ENCODE measurements at regions not wholly inside any gene's neighbourhood (a gene's known extent, or its start where the extent isn't known, plus 50 kb on each side); places are given as distances from the start of the nearest gene placed in this dataset.

- no peak for DNase-seq
- Mint-ChIP-seq H3K36me3 (ENCODE audit: insufficient read depth, unreplicated experiment) (no peaks in the 10 kb centered on the region), H3K27me3 (ENCODE audit: unreplicated experiment) (no peaks in the 10 kb centered on the region), H3K4me3 (ENCODE audit: low read depth, unreplicated experiment) (no peak overlapping the region), H3K4me1 (ENCODE audit: low read depth, unreplicated experiment) (no peaks in the 10 kb centered on the region), H3K27ac (ENCODE audit: unreplicated experiment) (no peak overlapping the region), H3K9me3 (ENCODE audit: low read depth, unreplicated experiment) (peaks cover 5% of the 10 kb centered on the region)
- no peak for TF ChIP-seq CTCF (IDR thresholded peaks at IDR 0.05; ENCODE audit: unreplicated experiment)
- intact Hi-C loops (cut with micrococcal nuclease; ENCODE audit: unreplicated experiment) = no loop called here
- CTCF ChIA-PET = interaction anchor here (0.8 kb wide), 1 partner anchor 1606 kb away, joined by 4 read pairs; no protein-coding TSS in a partner anchor
- BruUV-seq (replicated peaks) = no TSS peak
Observed at GRCh38 chr1:70809069-70809468, 238.5 kb downstream of the PTGER3 start.

- Mint-ChIP-seq H3K27me3 (ENCODE audit: unreplicated experiment) (no peaks in the 10 kb centered on the region), H3K36me3 (ENCODE audit: insufficient read depth, unreplicated experiment) (no peaks in the 10 kb centered on the region), H3K27ac (ENCODE audit: unreplicated experiment) (no peak overlapping the region), H3K4me1 (ENCODE audit: low read depth, unreplicated experiment) (no peaks in the 10 kb centered on the region), H3K9me3 (ENCODE audit: low read depth, unreplicated experiment) (peaks cover 5% of the 10 kb centered on the region), H3K4me3 (ENCODE audit: low read depth, unreplicated experiment) (no peak overlapping the region)
- intact Hi-C loops (cut with micrococcal nuclease; ENCODE audit: unreplicated experiment) = no loop called here
- no TSS peak for BruUV-seq (replicated peaks)
- no peak for DNase-seq
- no peak for TF ChIP-seq CTCF (IDR thresholded peaks at IDR 0.05; ENCODE audit: unreplicated experiment)
- CTCF ChIA-PET = no interaction called here
Observed at GRCh38 chr1:70811815-70812214, 235.8 kb downstream of the PTGER3 start.

- Mint-ChIP-seq H3K9me3 (ENCODE audit: low read depth, unreplicated experiment) (peaks cover 5% of the 10 kb centered on the region), H3K36me3 (ENCODE audit: insufficient read depth, unreplicated experiment) (no peaks in the 10 kb centered on the region), H3K4me3 (ENCODE audit: low read depth, unreplicated experiment) (no peak overlapping the region), H3K27me3 (ENCODE audit: unreplicated experiment) (no peaks in the 10 kb centered on the region), H3K27ac (ENCODE audit: unreplicated experiment) (no peak overlapping the region), H3K4me1 (ENCODE audit: low read depth, unreplicated experiment) (no peaks in the 10 kb centered on the region)
- intact Hi-C loops (cut with micrococcal nuclease; ENCODE audit: unreplicated experiment) = no loop called here
- CTCF ChIA-PET = no interaction called here
- no peak for DNase-seq
- no TSS peak for BruUV-seq (replicated peaks)
- TF ChIP-seq CTCF (IDR thresholded peaks at IDR 0.05; ENCODE audit: unreplicated experiment) = no peak
Observed at GRCh38 chr1:70812442-70813109, 235.0 kb downstream of the PTGER3 start.

- Mint-ChIP-seq H3K27ac (ENCODE audit: unreplicated experiment) (no peak overlapping the region), H3K9me3 (ENCODE audit: low read depth, unreplicated experiment) (peaks cover 11% of the 10 kb centered on the region), H3K36me3 (ENCODE audit: insufficient read depth, unreplicated experiment) (no peaks in the 10 kb centered on the region), H3K27me3 (ENCODE audit: unreplicated experiment) (no peaks in the 10 kb centered on the region), H3K4me1 (ENCODE audit: low read depth, unreplicated experiment) (no peaks in the 10 kb centered on the region), H3K4me3 (ENCODE audit: low read depth, unreplicated experiment) (no peak overlapping the region)
- no peak for TF ChIP-seq CTCF (IDR thresholded peaks at IDR 0.05; ENCODE audit: unreplicated experiment)
- CTCF ChIA-PET = no interaction called here
- intact Hi-C loops (cut with micrococcal nuclease; ENCODE audit: unreplicated experiment) = no loop called here
- no peak for DNase-seq
- BruUV-seq (replicated peaks) = no TSS peak
Observed at GRCh38 chr1:70818401-70818800, 229.2 kb downstream of the PTGER3 start.

Data from Calu3 (cell line).